ENCODE measurements at regions not wholly inside any gene's neighbourhood (a gene's known extent, or its start where the extent isn't known, plus 50 kb on each side); places are given as distances from the start of the nearest gene placed in this dataset.

GRCh38 chr13:75136151-75136550 is 345.8 kb downstream of the TBC1D4 start:
- no peak for DNase-seq (ENCODE audit: low spot score)
- TF ChIP-seq CTCF (IDR thresholded peaks at IDR 0.05): no peak
- Histone ChIP-seq H3K27me3 (no peaks in the 10 kb centered on the region), H3K36me3 (no peaks in the 10 kb centered on the region), H3K27ac (no peak overlapping the region), H3K4me1 (no peaks in the 10 kb centered on the region), H3K9me3 (peaks cover 0 to 16% of the 10 kb centered on the region in 2 donors), H3K4me3 (no peak overlapping the region)

- Histone ChIP-seq H3K9me3 (peaks cover 0 to 16% of the 10 kb centered on the region in 2 donors), H3K36me3 (no peaks in the 10 kb centered on the region), H3K4me3 (no peak overlapping the region), H3K27me3 (no peaks in the 10 kb centered on the region), H3K4me1 (no peaks in the 10 kb centered on the region), H3K27ac (no peak overlapping the region)
- no peak for TF ChIP-seq CTCF (IDR thresholded peaks at IDR 0.05)
- no peak for DNase-seq (ENCODE audit: low spot score)
Observed at GRCh38 chr13:75135325-75135825, 346.6 kb downstream of the TBC1D4 start.

GRCh38 chr13:75132701-75133695 is 349.0 kb downstream of the TBC1D4 start:
- Histone ChIP-seq H3K9me3 (no peaks in the 10 kb centered on the region), H3K27me3 (no peaks in the 10 kb centered on the region), H3K36me3 (no peaks in the 10 kb centered on the region), H3K4me3 (no peak overlapping the region), H3K27ac (no peak overlapping the region), H3K4me1 (no peaks in the 10 kb centered on the region)
- no peak for TF ChIP-seq CTCF (IDR thresholded peaks at IDR 0.05)
- no peak for DNase-seq (ENCODE audit: low spot score)

GRCh38 chr13:75129331-75129730 is 352.6 kb downstream of the TBC1D4 start:
- DNase-seq (ENCODE audit: low spot score): no peak
- Histone ChIP-seq H3K27ac (no peak overlapping the region), H3K27me3 (no peaks in the 10 kb centered on the region), H3K4me3 (no peak overlapping the region), H3K4me1 (no peaks in the 10 kb centered on the region), H3K36me3 (no peaks in the 10 kb centered on the region), H3K9me3 (no peaks in the 10 kb centered on the region)
- TF ChIP-seq CTCF (IDR thresholded peaks at IDR 0.05): no peak

GRCh38 chr13:75124415-75124814 is 357.6 kb downstream of the TBC1D4 start:
- TF ChIP-seq CTCF (IDR thresholded peaks at IDR 0.05): no peak
- DNase-seq (ENCODE audit: low spot score): no peak
- H3K27me3 ChIP-seq: no peaks in the 10 kb centered on the region
- H3K4me1 ChIP-seq: no peaks in the 10 kb centered on the region
- no peaks in the 10 kb centered on the region for H3K36me3 ChIP-seq
- H3K9me3 ChIP-seq: no peaks in the 10 kb centered on the region
- H3K27ac ChIP-seq: no peak overlapping the region
- H3K4me3 ChIP-seq: no peak overlapping the region
